SK-N-MC (cell line): ENCODE measurements at regions not wholly inside any gene's neighbourhood (a gene's known extent, or its start where the extent isn't known, plus 50 kb on each side); places are given as distances from the start of the nearest gene placed in this dataset.

ENCODE experiments used
- EZH2 ChIP-seq: fragments of 200-600 bp; sonication (generic); IDR thresholded peaks from one replicate; pipeline ENCODE4 v1.6.1; 2017; ENCODE audit warnings: antibody characterized with exemption
- FOXP2 ChIP-seq: optimal IDR thresholded peaks from 2 replicates; pipeline ENCODE3; 2011; ENCODE audit warnings: mild to moderate bottlenecking, moderate library complexity; ENCODE audit not compliant: insufficient read depth; ENCODE audit errors: extremely low read length, control extremely low read depth
- POLR2AphosphoS5 ChIP-seq: IDR thresholded peaks from 2 replicates; pipeline ENCODE4 v1.6.1; 2012; ENCODE audit warnings: mild to moderate bottlenecking, low read depth, low read length, borderline replicate concordance

- TF ChIP-seq POLR2AphosphoS5 = no peak
- no peak for TF ChIP-seq EZH2
- no peak for TF ChIP-seq FOXP2
These were observed 52.5 kb upstream of the E2F3 start for GRCh38 chr6:20349225-20349624.
